NCI-H1930 (cell line): ENCODE measurements at regions not wholly inside any gene's neighbourhood (a gene's known extent, or its start where the extent isn't known, plus 50 kb on each side); places are given as distances from the start of the nearest gene placed in this dataset.
"Not testable (repeated sequence)": the region's sequence is repeated elsewhere in the genome, so short reads cannot be mapped to it uniquely, and the experiment has no call there.

Experiments used
- DNase-seq, 2 experiments: peaks; one replicate each; lab custom pipeline; 2025; lab: John Stamatoyannopoulos, UW

- DNase-seq = no peak
Observed at GRCh38 chr5:168123631-168124528, 167.6 kb upstream of the WWC1 start.

- no peak for DNase-seq
Observed at GRCh38 chr5:168125445-168126199, 165.8 kb upstream of the WWC1 start.

GRCh38 chr5:168126606-168127005 is 164.8 kb upstream of the WWC1 start:
- DNase-seq = no peak

- no peak for DNase-seq
Observed at GRCh38 chr5:168128111-168128510, 163.3 kb upstream of the WWC1 start.

- DNase-seq = no peak
Observed at GRCh38 chr5:168128557-168128956, 162.9 kb upstream of the WWC1 start.

- DNase-seq = no peak
Observed at GRCh38 chr5:168131519-168131918, 159.9 kb upstream of the WWC1 start.

GRCh38 chr5:168132241-168132641 is 159.2 kb upstream of the WWC1 start:
- no peak for DNase-seq

- no peak for DNase-seq
Observed at GRCh38 chr5:168135897-168136296, 155.5 kb upstream of the WWC1 start.

- no peak for DNase-seq
Observed at GRCh38 chr5:168136340-168136739, 155.1 kb upstream of the WWC1 start.

- no peak for DNase-seq
Observed at GRCh38 chr5:168137265-168137664, 154.2 kb upstream of the WWC1 start.

- DNase-seq = no peak
Observed at GRCh38 chr5:168140241-168140640, 151.2 kb upstream of the WWC1 start.

- no peak for DNase-seq
Observed at GRCh38 chr5:168142402-168142801, 149.0 kb upstream of the WWC1 start.

GRCh38 chr5:168143521-168143920 is 147.9 kb upstream of the WWC1 start:
- not testable (repeated sequence) for DNase-seq

- DNase-seq = no peak
Observed at GRCh38 chr5:168147106-168147505, 144.3 kb upstream of the WWC1 start.

GRCh38 chr5:168147568-168148360 is 143.7 kb upstream of the WWC1 start:
- no peak for DNase-seq

GRCh38 chr5:168151041-168151440 is 140.4 kb upstream of the WWC1 start:
- no peak for DNase-seq

- no peak for DNase-seq
Observed at GRCh38 chr5:168152660-168153059, 138.8 kb upstream of the WWC1 start.

GRCh38 chr5:168153263-168153875 is 138.1 kb upstream of the WWC1 start:
- DNase-seq = no peak

GRCh38 chr5:168153876-168154270 is 137.6 kb upstream of the WWC1 start:
- DNase-seq = no peak

- DNase-seq = no peak
Observed at GRCh38 chr5:168155585-168155984, 135.9 kb upstream of the WWC1 start.

- DNase-seq = no peak
Observed at GRCh38 chr5:168156170-168156569, 135.3 kb upstream of the WWC1 start.

- no peak for DNase-seq
Observed at GRCh38 chr5:168157141-168157540, 134.3 kb upstream of the WWC1 start.
